HepG2 (cell line): ENCODE measurements at regions not wholly inside any gene's neighbourhood (a gene's known extent, or its start where the extent isn't known, plus 50 kb on each side); places are given as distances from the start of the nearest gene placed in this dataset.

ENCODE experiments used
- ATAC-seq: fragments of 200-7000 bp; cut with Tn5 transposase; 3 replicates; pipeline ENCODE4 v1.9.1; 2020; ENCODE audit warnings: mild to moderate bottlenecking, moderate library complexity
- BruUV-seq: library from RNA; stranded (reverse); fragments of 400-500 nt; replicated peaks from 2 replicates; lab custom pipeline; 2021; lab: Mats Ljungman, UMichigan
- CTCF ChIA-PET: fragments of 300-600 bp; formaldehyde crosslinking; extraction: SDS; loops from one replicate; lab custom pipeline; 2021; ENCODE audit warnings: low total read pairs, inconsistent platforms, low intra/inter-chr PET ratio; lab: Yijun Ruan, JAX
- POLR2A ChIA-PET: fragments of 350-600 bp; sonication (Branson Sonifier 250); formaldehyde crosslinking; loops from one replicate; lab custom pipeline; 2020; ENCODE audit warnings: antibody characterized with exemption, inconsistent platforms; lab: Yijun Ruan, JAX
- DNase-seq: peaks from one replicate; pipeline ENCODE4 v3.0.0-alpha.2; 2015; ENCODE audit warnings: low spot score
- FAIRE-seq: peaks from 3 replicates; lab custom pipeline; 2011; peaks lifted over from hg19 to GRCh38; lab: Jason Lieb, UNC
- H2AFZ ChIP-seq: one replicate; pipeline ENCODE4 v1.6.1; 2011; ENCODE audit warnings: low read length, inconsistent platforms
- H3K27ac ChIP-seq: fragments of 300-600 bp; 3 replicates; pipeline ENCODE4 v1.8.0; 2011; ENCODE audit warnings: mixed run types, mild to moderate bottlenecking, mixed read lengths, low read length, inconsistent platforms; ENCODE audit not compliant: insufficient read depth; ENCODE audit errors: extremely low read length
- H3K27me3 ChIP-seq, 2 experiments: fragments of 200-600 bp in 1 of 2; 2 replicates in 1 of 2; 3 replicates in 1 of 2; pipeline versions ENCODE4 v1.6.0 to v1.8.0; 2011; ENCODE audit warnings: low read length in 2 of 2, mild to moderate bottlenecking in 2 of 2, moderate library complexity in 2 of 2, inconsistent platforms in 1 of 2; ENCODE audit not compliant: insufficient read depth in 2 of 2, control insufficient read depth in 1 of 2
- H3K36me3 ChIP-seq, 2 experiments: fragments of 200-600 bp in 1 of 2; replicated peaks in 1 of 2; 2 replicates in 1 of 2; 3 replicates in 1 of 2; pipeline versions ENCODE4 v1.5.1 to v1.8.0; 2011; ENCODE audit warnings: low read length in 2 of 2, inconsistent platforms in 1 of 2; ENCODE audit not compliant: insufficient read depth in 2 of 2, control insufficient read depth in 1 of 2
- H3K4me1 ChIP-seq: 2 replicates; pipeline ENCODE4 v1.5.1; 2012; ENCODE audit warnings: low read length, inconsistent platforms; ENCODE audit not compliant: insufficient read depth
- H3K4me2 ChIP-seq: 2 replicates; pipeline ENCODE4 v1.6.0; 2011; ENCODE audit warnings: low read depth, low read length, inconsistent platforms
- H3K4me3 ChIP-seq, 3 experiments: fragments of 200-600 bp in 1 of 3; sonication (generic), shearing (Covaris generic) in 1 of 3; replicated peaks in 1 of 3; 2 replicates each; pipeline ENCODE4 v1.5.1; 2011 to 2016; ENCODE audit warnings: low read length in 3 of 3, inconsistent platforms in 2 of 3, low read depth in 2 of 3, mild to moderate bottlenecking in 2 of 3, control low read depth in 1 of 3, mixed read lengths in 1 of 3; ENCODE audit not compliant: insufficient read depth in 1 of 3
- H3K79me2 ChIP-seq: one replicate; pipeline ENCODE4 v1.6.1; 2011; ENCODE audit warnings: low read length, inconsistent platforms; ENCODE audit not compliant: insufficient read depth
- H3K9ac ChIP-seq: 2 replicates; pipeline ENCODE4 v1.6.0; 2011; ENCODE audit warnings: mild to moderate bottlenecking, low read depth, low read length, inconsistent platforms; ENCODE audit not compliant: insufficient read depth
- H3K9me3 ChIP-seq: 2 replicates; pipeline ENCODE4 v1.5.1; 2012; ENCODE audit warnings: mild to moderate bottlenecking, low read length
- H4K20me1 ChIP-seq: 2 replicates; pipeline ENCODE4 v1.6.0; 2011; ENCODE audit warnings: inconsistent platforms, mild to moderate bottlenecking, low read length, moderate library complexity; ENCODE audit not compliant: insufficient read depth
- ADNP ChIP-seq: sonication (generic); formaldehyde crosslinking; IDR thresholded peaks from 2 replicates; pipeline ENCODE4 v1.4.0; 2020; ENCODE audit warnings: missing genetic modification reagents
- ATAD3A ChIP-seq: sonication (generic); formaldehyde crosslinking; IDR thresholded peaks from 2 replicates; pipeline ENCODE4 v1.4.0; 2020; ENCODE audit warnings: missing genetic modification reagents
- CBX5 ChIP-seq: sonication (generic); formaldehyde crosslinking; IDR thresholded peaks from 2 replicates; pipeline ENCODE4 v1.4.0; 2020; ENCODE audit warnings: missing genetic modification reagents, borderline replicate concordance
- FOXC1 ChIP-seq: sonication (generic); formaldehyde crosslinking; IDR thresholded peaks from 2 replicates; pipeline ENCODE4 v1.8.0; 2022; ENCODE audit warnings: mild to moderate bottlenecking, missing genetic modification reagents, borderline replicate concordance
- GPN1 ChIP-seq: sonication (generic); formaldehyde crosslinking; IDR thresholded peaks from 2 replicates; pipeline ENCODE4 v1.5.1; 2020; ENCODE audit warnings: missing genetic modification reagents, borderline replicate concordance
- HDAC2 ChIP-seq: sonication (generic); formaldehyde crosslinking; IDR thresholded peaks from 2 replicates; pipeline ENCODE4 v1.4.0; 2020; ENCODE audit warnings: missing genetic modification reagents
- HNRNPUL1 ChIP-seq: fragments of 200-400 bp; formaldehyde crosslinking; IDR thresholded peaks from 2 replicates; pipeline ENCODE4 v1.6.1; 2017; ENCODE audit warnings: low read depth, mild to moderate bottlenecking, low read length, moderate library complexity
- MED13 ChIP-seq: sonication (generic); formaldehyde crosslinking; IDR thresholded peaks from 2 replicates; pipeline ENCODE4 v1.5.0; 2020; ENCODE audit warnings: missing genetic modification reagents
- NCOA5 ChIP-seq: sonication (generic); formaldehyde crosslinking; IDR thresholded peaks from 2 replicates; pipeline ENCODE4 v1.4.0; 2020; ENCODE audit warnings: missing genetic modification reagents
- PRPF4 ChIP-seq: fragments of 200-400 bp; formaldehyde crosslinking; IDR thresholded peaks from 2 replicates; pipeline ENCODE4 v1.6.1; 2016; ENCODE audit warnings: low read length, low read depth; ENCODE audit not compliant: poor library complexity, severe bottlenecking
- SOX5 ChIP-seq: IDR thresholded peaks from 2 replicates; pipeline ENCODE4 v1.6.1; 2016; ENCODE audit warnings: borderline replicate concordance
- SRSF9 ChIP-seq: fragments of 200-400 bp; formaldehyde crosslinking; IDR thresholded peaks from 2 replicates; pipeline ENCODE4 v1.6.1; 2018; ENCODE audit warnings: borderline replicate concordance, mild to moderate bottlenecking, low read depth, low read length; ENCODE audit not compliant: insufficient read depth, poor library complexity, severe bottlenecking
- YEATS2 ChIP-seq: sonication (generic); formaldehyde crosslinking; IDR thresholded peaks from 2 replicates; pipeline ENCODE4 v1.4.0; 2020; ENCODE audit warnings: missing genetic modification reagents, borderline replicate concordance
- ZBTB20 ChIP-seq: sonication (generic); formaldehyde crosslinking; IDR thresholded peaks from 2 replicates; pipeline ENCODE4 v1.8.1; 2023; ENCODE audit warnings: missing genetic modification reagents, low read depth, mild to moderate bottlenecking, borderline replicate concordance
- ZNF672 ChIP-seq: sonication (generic); formaldehyde crosslinking; IDR thresholded peaks from 2 replicates; pipeline ENCODE4 v1.8.1; 2022; ENCODE audit warnings: missing genetic modification reagents
- WGBS: methylation state at CpG from one replicate; pipeline ENCODE4 v1.1.6; 2017; ENCODE audit warnings: low lambda C conversion rate; 5-methylcytosine and 5-hydroxymethylcytosine counted together
- in situ Hi-C: cut with HindIII; loops from 2 replicates; pipeline ENCODE4 v1.10.0; 2017; ENCODE audit warnings: low pct_unique_long_range_greater_than_20kb; ENCODE audit not compliant: extremely low pct_ligation_motif_present
- intact Hi-C: fragments of 100-400 bp; cut with micrococcal nuclease; formaldehyde crosslinking; loops from one replicate; pipeline ENCODE4 v1.10.0; 2022; ENCODE audit not compliant: unreplicated experiment
- TF ChIP-seq, protein P1 (sequence below): sonication (generic); formaldehyde crosslinking; IDR thresholded peaks from 2 replicates; pipeline ENCODE4 v1.8.0; 2022; ENCODE audit warnings: mild to moderate bottlenecking, missing genetic modification reagents; ENCODE audit not compliant: insufficient replicate concordance
- TF ChIP-seq, protein P2 (sequence below): sonication (generic); formaldehyde crosslinking; IDR thresholded peaks from 2 replicates; pipeline ENCODE4 v1.8.0; 2022; ENCODE audit warnings: low read depth, missing genetic modification reagents
- TF ChIP-seq, protein P3 (sequence below): IDR thresholded peaks from 2 replicates; pipeline ENCODE4 v1.6.1; 2016; ENCODE audit warnings: control low read depth

DNA sequence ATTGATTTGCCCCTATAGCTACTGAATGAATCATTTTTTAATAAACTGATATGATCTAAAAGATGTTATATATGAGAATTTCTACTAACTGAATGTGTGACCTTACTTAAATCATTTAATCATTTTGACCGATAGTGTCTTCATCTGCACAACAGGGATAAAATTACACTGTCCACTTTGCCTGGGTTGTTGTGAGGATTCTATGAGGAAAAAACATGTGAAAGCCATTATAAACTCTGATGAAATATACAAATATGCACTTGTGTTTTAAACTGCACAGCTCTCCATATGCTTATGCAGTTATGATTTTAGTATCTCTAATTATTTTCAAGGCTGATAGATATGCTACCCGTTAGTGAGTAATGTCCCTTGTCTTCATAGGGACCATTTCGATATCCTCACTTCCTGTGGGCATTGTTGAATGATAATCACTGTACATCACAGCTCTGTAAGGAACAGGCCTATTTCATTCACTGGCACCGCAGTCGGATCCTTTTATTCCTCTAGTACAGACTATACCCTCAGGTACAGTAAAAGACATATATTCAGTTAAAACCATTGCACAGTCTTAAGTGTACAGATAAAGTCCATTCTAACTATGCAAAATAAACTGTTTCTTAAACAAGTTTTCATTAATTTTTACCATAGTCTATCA is 88.7 kb upstream of the RAP1B start:
- Histone ChIP-seq H3K27me3 (no peaks in the 10 kb centered on the region), H3K36me3 (no peaks in the 10 kb centered on the region), H3K79me2 (no peaks in the 10 kb centered on the region), H3K4me2 (no peak overlapping the region), H4K20me1 (no peaks in the 10 kb centered on the region), H2AFZ (no peak overlapping the region), H3K9ac (no peak overlapping the region), H3K9me3 (no peaks in the 10 kb centered on the region), H3K4me3 (no peak overlapping the region), H3K27ac (no peak overlapping the region), H3K4me1 (no peaks in the 10 kb centered on the region)
- no peak for FAIRE-seq
- no peak for DNase-seq
- no TSS peak for BruUV-seq
- CTCF ChIA-PET: no interaction called here
- intact Hi-C loops (no loop called here), in situ Hi-C loops (no loop called here)
- TF ChIP-seq MED13 (CRISPR knock-in tag) (no peak), ZBTB20 (CRISPR knock-in tag) (no peak), PRPF4 (no peak), GPN1 (CRISPR knock-in tag) (no peak), YEATS2 (no peak), CBX5 (no peak), HNRNPUL1 (no peak), SRSF9 (no peak), ZNF672 (CRISPR knock-in tag) (no peak), NCOA5 (no peak), SOX5 (CRISPR knock-in tag) (no peak), HDAC2 (CRISPR knock-in tag) (no peak), FOXC1 (CRISPR knock-in tag) (no peak), ADNP (CRISPR knock-in tag) (no peak), ATAD3A (no peak)
- TF ChIP-seq, protein P1, sequence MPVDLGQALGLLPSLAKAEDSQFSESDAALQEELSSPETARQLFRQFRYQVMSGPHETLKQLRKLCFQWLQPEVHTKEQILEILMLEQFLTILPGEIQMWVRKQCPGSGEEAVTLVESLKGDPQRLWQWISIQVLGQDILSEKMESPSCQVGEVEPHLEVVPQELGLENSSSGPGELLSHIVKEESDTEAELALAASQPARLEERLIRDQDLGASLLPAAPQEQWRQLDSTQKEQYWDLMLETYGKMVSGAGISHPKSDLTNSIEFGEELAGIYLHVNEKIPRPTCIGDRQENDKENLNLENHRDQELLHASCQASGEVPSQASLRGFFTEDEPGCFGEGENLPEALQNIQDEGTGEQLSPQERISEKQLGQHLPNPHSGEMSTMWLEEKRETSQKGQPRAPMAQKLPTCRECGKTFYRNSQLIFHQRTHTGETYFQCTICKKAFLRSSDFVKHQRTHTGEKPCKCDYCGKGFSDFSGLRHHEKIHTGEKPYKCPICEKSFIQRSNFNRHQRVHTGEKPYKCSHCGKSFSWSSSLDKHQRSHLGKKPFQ (CRISPR knock-in tag): no peak
- TF ChIP-seq, protein P2, sequence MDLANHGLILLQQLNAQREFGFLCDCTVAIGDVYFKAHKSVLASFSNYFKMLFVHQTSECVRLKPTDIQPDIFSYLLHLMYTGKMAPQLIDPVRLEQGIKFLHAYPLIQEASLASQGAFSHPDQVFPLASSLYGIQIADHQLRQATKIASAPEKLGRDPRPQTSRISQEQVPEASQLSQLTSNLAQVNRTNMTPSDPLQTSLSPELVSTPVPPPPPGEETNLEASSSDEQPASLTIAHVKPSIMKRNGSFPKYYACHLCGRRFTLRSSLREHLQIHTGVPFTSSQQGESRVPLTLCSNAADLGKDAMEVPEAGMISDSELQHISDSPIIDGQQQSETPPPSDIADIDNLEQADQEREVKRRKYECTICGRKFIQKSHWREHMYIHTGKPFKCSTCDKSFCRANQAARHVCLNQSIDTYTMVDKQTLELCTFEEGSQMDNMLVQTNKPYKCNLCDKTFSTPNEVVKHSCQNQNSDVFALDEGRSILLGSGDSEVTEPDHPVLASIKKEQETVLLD: no peak
- TF ChIP-seq, protein P3, sequence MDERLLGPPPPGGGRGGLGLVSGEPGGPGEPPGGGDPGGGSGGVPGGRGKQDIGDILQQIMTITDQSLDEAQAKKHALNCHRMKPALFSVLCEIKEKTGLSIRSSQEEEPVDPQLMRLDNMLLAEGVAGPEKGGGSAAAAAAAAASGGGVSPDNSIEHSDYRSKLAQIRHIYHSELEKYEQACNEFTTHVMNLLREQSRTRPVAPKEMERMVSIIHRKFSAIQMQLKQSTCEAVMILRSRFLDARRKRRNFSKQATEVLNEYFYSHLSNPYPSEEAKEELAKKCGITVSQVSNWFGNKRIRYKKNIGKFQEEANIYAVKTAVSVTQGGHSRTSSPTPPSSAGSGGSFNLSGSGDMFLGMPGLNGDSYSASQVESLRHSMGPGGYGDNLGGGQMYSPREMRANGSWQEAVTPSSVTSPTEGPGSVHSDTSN (CRISPR knock-in tag): no peak
- POLR2A ChIA-PET: no interaction called here
- WGBS: 55% methylated on average over 5 of the region's 5 CpGs
- no peak for ATAC-seq
